Suppressor macrophage treated with lipopolysaccharide for 4 hours (primary cell): ENCODE measurements at regions not wholly inside any gene's neighbourhood (a gene's known extent, or its start where the extent isn't known, plus 50 kb on each side); places are given as distances from the start of the nearest gene placed in this dataset.

Source experiments
- DNase-seq: peaks from one replicate; pipeline ENCODE4 v3.0.0-alpha.2; 2020

- DNase-seq: no peak
Measured at GRCh38 chr2:82852787-82853186, 1606.3 kb downstream of the SUCLG1 start.

GRCh38 chr2:82848285-82848684, 1610.8 kb downstream of the SUCLG1 start:
- DNase-seq: no peak

GRCh38 chr2:82839036-82839435, 1620.0 kb downstream of the SUCLG1 start:
- no peak for DNase-seq

DNA sequence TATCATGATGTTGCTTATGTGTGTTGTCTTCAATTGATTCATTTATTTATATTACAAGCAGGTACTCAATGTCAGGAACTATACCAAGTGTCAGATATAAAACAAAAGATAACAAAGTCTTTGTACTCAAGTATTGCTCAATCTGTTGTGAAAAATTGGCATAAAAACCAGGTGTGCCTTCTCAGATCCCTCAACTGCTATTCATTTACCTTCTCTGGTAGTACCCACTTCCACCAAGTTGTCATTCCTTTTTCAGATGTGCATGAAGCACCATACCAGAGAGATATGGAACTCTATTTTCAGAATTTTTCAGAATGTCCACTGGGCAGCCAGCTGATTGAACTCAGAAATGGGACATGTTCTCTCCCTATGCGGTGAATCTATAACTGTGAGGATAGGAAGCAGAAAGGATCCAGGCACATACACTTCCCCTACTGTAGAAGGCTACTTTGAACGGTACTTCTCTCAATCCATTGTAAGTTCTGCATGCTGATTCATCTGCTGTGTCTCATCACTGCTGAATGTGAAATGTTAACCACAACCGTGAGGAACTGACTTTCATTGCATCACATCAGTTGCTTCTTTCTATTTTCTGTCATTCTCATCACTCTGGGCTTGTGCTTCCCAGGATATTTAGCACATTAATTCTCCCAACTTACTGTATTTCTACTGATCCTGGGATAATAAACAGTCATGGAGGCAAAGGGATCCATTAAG, 1621.3 kb downstream of the SUCLG1 start:
- peak; percentile 28 for DNase-seq

DNA sequence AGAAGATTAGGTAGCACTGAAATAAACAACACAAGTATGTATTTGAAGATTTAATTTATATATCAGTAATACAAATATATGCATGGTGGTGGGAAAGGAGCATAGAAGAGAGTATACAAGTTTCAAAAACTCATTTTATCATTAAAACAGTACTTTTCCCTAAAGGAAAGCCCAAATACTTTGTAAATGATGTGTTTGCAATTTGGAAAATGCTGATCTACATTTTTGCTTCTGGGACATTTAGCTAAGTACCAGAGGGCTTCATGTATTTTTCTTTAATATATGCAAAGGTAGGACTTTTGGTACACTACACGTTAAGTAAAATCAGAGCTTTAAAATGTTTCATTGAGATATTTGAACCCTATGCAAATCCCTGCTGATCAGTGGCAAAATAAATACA, 1624.2 kb downstream of the SUCLG1 start:
- no peak for DNase-seq

DNA sequence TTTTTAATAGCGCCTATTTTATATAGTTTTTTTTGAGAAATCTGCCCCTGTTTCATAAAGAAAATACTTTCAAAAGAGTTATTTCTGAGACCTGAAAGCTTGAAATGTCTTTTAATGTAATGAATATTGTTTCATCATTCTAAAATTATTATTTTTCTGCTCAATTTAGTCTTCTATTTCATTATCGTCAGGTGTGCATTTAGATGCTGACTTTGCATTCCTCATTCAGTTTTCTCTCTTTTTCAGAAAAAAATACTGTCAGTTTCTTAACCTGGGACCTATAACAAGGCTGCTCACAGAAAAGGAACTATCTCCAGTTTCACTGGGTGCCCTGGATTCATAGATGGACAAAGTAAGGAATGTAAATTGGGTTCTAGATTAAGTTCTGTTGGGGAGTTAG, 1631.7 kb downstream of the SUCLG1 start:
- no peak for DNase-seq

- DNase-seq: no peak
Measured at GRCh38 chr2:82826437-82826836, 1632.6 kb downstream of the SUCLG1 start.

GRCh38 chr2:82825410-82826090, 1633.5 kb downstream of the SUCLG1 start:
- DNase-seq: no peak

GRCh38 chr2:82823892-82824291, 1635.2 kb downstream of the SUCLG1 start:
- no peak for DNase-seq

GRCh38 chr2:82819951-82820350, 1639.1 kb downstream of the SUCLG1 start:
- DNase-seq: no peak

- DNase-seq: no peak
Measured at GRCh38 chr2:82814146-82814545, 1644.9 kb downstream of the SUCLG1 start.

GRCh38 chr2:82811946-82812345, 1647.1 kb downstream of the SUCLG1 start:
- no peak for DNase-seq

DNA sequence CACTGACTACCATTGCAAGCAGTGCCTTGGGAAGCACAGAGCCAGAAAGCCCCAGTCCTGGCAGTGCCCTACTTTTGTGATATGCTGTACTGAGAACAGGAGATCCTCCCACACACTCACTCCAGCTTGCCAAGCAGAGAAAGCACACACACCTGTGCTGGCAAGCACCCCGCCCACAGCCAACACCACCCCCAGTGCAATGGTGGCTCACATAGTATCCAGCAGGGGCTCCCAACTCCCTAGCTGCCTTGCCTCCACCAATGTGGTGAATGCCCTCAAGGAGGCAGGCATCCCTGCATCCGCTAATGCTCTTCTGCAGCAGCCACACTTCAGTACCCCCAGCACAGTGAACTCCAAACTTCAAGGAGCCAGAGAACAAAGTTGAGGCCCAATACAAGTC, 1655.8 kb downstream of the SUCLG1 start:
- no peak for DNase-seq

DNA sequence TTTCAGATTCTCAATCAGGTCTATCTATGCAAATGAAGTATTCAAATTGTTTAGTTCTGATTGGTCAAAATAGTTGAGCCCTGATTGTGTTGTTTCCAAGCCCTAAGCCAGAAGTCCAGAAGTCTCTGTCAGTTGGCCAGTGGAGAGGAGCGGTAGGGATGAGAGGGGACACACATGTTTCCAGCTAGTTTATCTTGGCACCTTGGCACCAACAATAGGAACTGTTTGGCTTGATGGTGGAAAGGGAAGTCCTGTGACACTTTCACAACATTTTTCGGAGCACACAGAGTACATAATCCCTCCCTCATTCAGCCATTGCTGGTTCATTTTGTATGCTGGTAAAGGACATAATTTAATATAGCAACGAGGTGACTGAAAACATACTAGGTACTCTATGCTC, 1661.6 kb downstream of the SUCLG1 start:
- DNase-seq: no peak

- DNase-seq: no peak
Measured at GRCh38 chr2:82796132-82796531, 1662.9 kb downstream of the SUCLG1 start.

- no peak for DNase-seq
Measured at GRCh38 chr2:82795446-82795845, 1663.6 kb downstream of the SUCLG1 start.

DNA sequence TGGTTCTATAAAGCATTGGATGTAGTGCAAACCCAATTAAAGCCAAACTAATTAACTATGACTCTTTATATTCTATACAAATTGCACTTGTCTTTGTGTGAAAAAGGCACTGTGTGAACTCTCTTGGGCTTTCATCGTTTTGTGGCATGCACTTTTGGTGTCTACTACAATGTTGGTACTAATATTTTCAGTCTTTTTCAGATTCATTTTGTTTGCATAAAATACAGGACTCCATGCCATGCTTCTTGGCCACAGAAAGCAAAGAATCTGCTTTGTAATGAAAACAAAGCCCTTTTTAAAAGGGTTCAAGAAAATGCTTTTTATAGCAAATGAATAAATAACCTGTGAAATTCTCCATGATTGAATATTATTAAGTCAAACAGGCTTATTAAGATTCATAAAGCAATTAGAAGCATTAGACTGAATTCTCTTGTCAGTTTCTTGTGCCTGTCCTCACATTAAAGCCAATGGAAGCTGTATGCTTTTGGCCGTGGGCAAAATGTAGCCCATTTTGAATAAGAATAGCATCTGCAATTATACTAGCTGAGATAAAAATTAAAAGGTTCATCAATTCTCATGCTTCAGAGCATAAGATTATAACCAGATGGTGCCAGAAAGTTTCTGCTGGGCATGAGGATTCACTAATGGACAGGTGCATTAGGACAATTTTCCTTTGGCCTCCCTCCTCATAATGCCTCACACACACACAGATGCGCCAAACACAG, 1665.2 kb downstream of the SUCLG1 start:
- DNase-seq: no peak

DNA sequence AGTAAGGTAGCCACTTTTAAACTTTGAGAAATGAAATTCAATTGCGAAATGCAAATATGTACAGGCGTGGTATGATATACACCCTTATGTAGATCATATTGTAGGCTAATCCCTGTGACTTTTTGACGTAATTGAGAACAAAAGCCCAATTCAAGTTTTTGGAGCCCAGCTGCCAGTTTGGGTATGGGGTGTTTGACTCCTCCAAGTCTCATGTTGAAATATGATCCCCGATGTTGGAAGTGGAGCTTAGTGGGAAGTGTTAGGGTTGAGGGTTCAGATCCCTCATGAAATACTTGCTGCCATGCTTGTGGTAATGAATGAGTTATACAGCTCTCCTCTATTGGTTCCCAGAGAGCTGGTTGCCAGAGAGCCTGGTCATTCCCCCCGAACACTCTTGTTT, 1666.8 kb downstream of the SUCLG1 start:
- no peak for DNase-seq

DNA sequence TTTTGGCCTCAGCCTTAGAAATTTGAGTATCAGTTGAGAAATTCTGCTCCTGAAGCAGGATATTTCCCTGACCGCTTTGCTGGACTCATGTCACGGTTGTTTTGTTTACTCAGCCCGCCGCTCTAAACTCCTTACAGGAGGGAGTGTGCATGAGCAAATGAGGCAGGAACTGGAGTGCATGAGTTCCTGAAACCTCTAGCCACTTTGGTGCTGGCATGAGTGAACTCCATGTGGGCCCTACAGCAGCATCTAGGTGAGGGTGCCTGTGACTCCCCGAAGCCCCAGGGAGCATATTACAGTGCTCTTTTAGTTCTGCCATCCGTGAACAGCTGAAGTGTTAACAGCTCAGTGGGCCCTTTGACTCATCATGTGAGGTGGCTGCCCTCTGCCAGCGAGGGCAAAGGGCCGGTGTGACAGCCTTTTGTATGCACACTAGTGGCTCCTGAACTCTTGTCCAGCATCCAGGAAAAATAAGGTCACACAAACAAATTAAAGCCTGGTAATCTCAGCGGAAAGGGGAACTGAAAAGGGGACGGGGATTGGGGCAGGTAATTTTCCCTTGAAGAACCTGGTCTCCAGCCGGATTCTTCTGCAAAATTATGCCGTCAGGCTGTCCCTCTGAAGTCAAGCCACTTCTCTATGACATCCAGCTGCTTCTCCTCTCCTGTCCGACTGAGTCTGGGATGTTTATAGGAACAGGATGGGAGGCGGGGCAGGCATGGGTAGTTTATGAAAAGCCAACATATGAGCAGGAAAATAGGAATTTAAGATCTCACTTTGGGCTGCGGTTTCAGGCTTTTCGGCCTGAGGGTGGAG, 1668.7 kb downstream of the SUCLG1 start:
- DNase-seq: no peak

- DNase-seq: no peak
Measured at GRCh38 chr2:82789851-82790205, 1669.3 kb downstream of the SUCLG1 start.

- no peak for DNase-seq
Measured at GRCh38 chr2:82781176-82781915, 1677.7 kb downstream of the SUCLG1 start.

DNA sequence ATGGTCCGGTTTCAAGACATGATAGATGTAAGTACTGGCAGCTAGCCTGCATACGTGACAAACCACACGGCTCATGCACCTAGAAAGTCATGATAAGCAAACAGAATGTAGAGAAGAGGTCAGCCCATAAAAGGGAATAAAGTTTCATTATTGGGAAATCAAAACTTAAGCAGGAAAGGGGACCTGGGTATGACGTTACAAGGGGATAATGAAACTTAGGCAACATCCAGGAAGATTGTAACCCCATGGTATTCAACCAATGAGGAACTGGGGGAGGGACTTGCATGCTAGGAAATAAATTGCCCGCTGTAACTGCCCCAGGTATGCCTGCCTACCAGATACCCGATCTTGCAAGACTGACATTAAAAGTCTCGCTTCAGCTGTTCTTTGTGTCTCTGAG, 1679.0 kb downstream of the SUCLG1 start:
- no peak for DNase-seq

DNA sequence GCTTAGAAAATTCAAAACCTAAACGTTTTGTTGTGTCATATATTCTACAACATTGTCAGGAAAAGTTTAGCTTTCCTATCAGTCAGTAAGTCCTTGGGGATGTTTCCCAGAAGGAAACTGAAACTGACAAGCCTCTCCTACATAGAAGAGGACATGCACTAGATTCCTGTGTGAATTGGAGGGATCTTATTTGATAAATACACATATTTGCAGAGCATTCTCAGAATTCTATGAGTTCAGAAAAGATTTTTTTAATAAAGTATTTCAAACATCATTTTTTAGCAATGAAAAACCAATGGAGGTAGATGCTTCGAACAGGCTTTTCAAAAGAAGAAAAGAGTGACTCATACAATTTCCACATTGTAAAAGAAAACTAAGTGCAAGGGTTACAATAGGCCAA, 1706.7 kb downstream of the SUCLG1 start:
- DNase-seq: no peak
